IPS-18a (cell line): ENCODE measurements at regions not wholly inside any gene's neighbourhood (a gene's known extent, or its start where the extent isn't known, plus 50 kb on each side); places are given as distances from the start of the nearest gene placed in this dataset.

ENCODE experiments used
- H3K27ac ChIP-seq: one replicate; pipeline ENCODE4 v1.5.1; 2013; ENCODE audit warnings: low read length
- H3K27me3 ChIP-seq: one replicate; pipeline ENCODE4 v1.6.1; 2013; ENCODE audit warnings: mild to moderate bottlenecking, low read length; ENCODE audit not compliant: control insufficient read depth, insufficient read depth
- H3K36me3 ChIP-seq: one replicate; pipeline ENCODE4 v1.6.1; 2013; ENCODE audit warnings: low read depth, low read length; ENCODE audit not compliant: control insufficient read depth
- H3K4me1 ChIP-seq: one replicate; pipeline ENCODE4 v1.6.1; 2013; ENCODE audit warnings: low read depth, low read length; ENCODE audit not compliant: control insufficient read depth
- H3K4me3 ChIP-seq: one replicate; pipeline ENCODE4 v1.5.1; 2013; ENCODE audit warnings: low read length
- H3K9ac ChIP-seq: one replicate; pipeline ENCODE4 v1.6.1; 2013; ENCODE audit warnings: mild to moderate bottlenecking, low read length, moderate library complexity
- H3K9me3 ChIP-seq: one replicate; pipeline ENCODE4 v1.6.1; 2013; ENCODE audit warnings: low read depth, low read length; ENCODE audit not compliant: control insufficient read depth

DNA sequence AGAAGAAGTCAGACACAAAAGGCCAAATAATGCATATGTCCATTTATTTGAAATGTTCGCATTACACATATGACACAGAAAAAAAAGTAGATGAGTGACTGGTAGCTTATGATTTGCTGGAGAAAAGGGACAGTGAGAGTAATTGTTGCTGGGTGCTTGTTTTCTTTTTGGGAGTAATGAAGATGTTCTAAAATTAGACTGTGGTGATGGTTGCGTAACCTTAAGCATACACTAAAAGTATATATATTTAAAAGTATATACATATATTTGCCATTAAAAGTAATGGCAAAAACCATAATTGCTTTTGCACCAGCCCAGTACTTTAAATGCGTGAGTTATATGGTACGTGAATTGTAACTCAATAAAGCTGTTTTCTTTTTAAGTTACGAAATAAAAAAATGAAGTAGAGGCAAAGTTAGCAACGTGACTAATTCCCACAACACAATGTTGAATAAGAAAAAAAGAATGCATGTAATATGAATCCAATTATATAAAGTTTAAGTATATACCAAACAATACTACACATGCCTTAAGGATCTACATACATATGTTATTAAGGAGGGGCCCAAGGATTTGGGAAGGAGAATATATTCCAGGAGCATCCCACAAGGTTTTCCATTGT is 360.4 kb upstream of the CELF2 start:
- no peaks in the 10 kb centered on the region for H3K36me3 ChIP-seq
- no peak overlapping the region for H3K9ac ChIP-seq
- no peaks in the 10 kb centered on the region for H3K9me3 ChIP-seq
- H3K27ac ChIP-seq, result no peak overlapping the region
- peaks cover 2% of the 10 kb centered on the region for H3K4me1 ChIP-seq
- H3K4me3 ChIP-seq, result no peak overlapping the region
- H3K27me3 ChIP-seq, result no peaks in the 10 kb centered on the region

DNA sequence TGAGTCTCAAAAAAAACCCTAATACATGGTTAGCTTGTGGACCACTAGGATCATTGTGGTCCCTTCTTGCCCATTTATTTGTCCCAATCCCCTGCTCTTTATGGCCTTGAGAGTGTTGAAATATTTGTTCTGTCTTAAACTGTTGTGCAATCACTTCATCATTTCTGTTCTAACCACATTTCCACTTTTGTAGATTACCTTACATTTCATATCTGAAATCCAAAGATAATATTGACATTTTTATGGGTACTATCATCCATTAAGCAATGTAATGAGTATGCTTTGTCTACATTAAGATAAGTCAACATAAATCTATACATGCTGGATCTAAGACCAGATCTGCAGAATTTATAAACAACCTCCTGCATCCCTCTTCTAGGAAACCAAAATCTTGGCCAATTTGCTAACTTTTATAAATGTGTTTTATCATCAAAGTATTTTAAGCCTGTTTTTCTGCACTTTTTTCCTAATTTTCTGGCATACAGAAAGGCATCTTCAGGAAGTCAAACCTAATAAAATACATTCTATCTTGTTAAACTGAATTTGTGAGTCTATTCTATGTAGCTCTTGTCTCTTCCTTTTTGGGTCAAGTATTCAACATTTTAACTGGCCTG is 359.4 kb upstream of the CELF2 start:
- no peaks in the 10 kb centered on the region for H3K9me3 ChIP-seq
- no peak overlapping the region for H3K9ac ChIP-seq
- no peaks in the 10 kb centered on the region for H3K27me3 ChIP-seq
- peaks cover 2% of the 10 kb centered on the region for H3K4me1 ChIP-seq
- H3K4me3 ChIP-seq, result no peak overlapping the region
- no peaks in the 10 kb centered on the region for H3K36me3 ChIP-seq
- no peak overlapping the region for H3K27ac ChIP-seq

DNA sequence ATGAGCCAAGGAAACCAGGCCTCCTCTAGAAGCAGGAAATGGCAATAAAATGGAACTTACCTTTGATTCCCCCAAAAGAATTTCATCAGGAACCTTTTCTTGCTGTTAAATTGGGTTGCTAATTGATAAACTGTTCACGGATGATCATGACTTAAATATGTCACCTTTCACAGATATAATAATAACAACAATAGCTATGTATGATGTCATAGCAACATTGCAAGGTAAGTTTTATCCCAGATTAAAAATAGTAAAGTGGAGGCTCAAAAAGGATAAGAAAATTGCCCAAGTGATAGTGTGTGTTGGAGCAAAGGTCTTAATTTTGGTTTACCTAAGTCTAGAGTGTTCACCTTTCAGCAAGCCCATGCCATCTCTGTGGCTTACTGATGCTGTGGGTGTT is 357.6 kb upstream of the CELF2 start:
- Histone ChIP-seq H3K4me3 (no peak overlapping the region), H3K36me3 (no peaks in the 10 kb centered on the region), H3K27me3 (no peaks in the 10 kb centered on the region), H3K27ac (no peak overlapping the region), H3K9ac (no peak overlapping the region), H3K4me1 (peaks cover 2% of the 10 kb centered on the region), H3K9me3 (no peaks in the 10 kb centered on the region)

DNA sequence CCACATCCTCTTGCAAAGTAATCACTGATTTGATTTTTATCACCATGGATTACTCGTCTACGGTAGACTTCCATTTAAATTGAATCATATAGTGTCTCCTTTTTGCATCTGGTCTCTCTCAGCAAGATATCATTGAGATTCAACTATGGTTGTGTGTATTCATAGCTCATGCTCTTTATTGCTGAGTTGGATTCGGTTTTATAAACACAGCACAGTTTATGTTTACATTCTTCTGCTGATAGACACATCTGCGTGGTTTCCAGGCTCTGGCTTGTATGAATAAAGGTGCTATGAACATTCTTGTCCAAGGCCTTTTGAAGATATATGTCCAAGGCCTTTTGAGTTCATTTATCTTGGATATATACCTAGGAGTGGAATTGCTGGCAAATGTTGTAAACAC is 356.5 kb upstream of the CELF2 start:
- no peaks in the 10 kb centered on the region for H3K9me3 ChIP-seq
- no peak overlapping the region for H3K27ac ChIP-seq
- H3K9ac ChIP-seq, result no peak overlapping the region
- H3K4me1 ChIP-seq, result peaks cover 2% of the 10 kb centered on the region
- no peaks in the 10 kb centered on the region for H3K27me3 ChIP-seq
- no peak overlapping the region for H3K4me3 ChIP-seq
- H3K36me3 ChIP-seq, result no peaks in the 10 kb centered on the region

DNA sequence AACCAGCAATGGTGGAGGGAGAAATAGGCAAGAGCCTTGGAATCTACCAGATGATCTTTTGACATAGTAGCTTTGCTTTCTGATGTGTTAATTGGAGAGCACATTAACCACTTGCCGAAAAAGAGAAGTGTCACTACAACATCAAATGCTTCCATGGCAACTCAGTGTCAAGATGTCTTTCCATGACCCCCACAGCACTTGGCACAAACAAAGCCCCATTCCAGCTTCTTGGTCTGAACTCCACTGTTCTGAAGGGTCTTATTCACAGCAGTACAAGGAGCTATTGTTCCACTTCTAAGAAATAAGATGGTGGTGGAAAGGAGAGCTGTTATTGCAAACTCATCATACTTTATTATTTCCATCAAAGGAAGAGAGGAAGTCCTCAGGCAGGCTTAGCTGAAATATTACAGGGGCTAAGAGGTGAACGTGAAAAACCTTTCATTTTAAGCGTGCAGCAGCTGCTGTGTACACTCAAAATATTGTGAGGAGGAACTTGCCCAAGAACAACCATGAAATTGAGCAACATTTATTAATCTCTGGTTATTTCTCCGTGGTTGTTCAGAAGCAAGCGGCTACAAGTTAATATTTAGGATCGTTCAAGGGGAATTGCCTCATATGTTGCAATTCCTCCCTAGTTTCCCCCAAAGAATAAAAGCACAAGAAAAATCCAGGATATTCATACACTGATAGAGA is 354.8 kb upstream of the CELF2 start:
- Histone ChIP-seq H3K4me3 (no peak overlapping the region), H3K27me3 (no peaks in the 10 kb centered on the region), H3K36me3 (no peaks in the 10 kb centered on the region), H3K9ac (no peak overlapping the region), H3K27ac (no peak overlapping the region), H3K9me3 (no peaks in the 10 kb centered on the region), H3K4me1 (peaks cover 2% of the 10 kb centered on the region)

DNA sequence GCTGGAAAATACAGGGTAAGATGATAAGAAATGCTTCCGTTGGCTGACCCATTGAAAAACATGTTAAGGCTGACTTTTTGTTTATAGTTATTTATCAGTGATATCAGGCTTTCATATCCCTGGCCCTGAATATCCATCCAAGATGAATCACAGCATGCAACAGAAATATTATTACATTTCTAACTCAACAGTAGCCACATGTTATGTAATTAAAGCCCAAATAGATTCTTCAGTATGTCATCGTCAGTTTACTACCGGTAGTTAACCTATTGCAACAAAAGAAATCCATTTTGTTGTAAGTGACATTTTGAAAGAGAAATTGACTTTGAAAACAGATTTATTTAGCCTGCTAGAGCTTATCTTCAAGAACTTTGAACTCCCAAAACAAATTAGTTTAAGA is 354.1 kb upstream of the CELF2 start:
- peaks cover 2% of the 10 kb centered on the region for H3K4me1 ChIP-seq
- no peaks in the 10 kb centered on the region for H3K27me3 ChIP-seq
- no peak overlapping the region for H3K27ac ChIP-seq
- H3K4me3 ChIP-seq, result no peak overlapping the region
- H3K36me3 ChIP-seq, result no peaks in the 10 kb centered on the region
- no peak overlapping the region for H3K9ac ChIP-seq
- no peaks in the 10 kb centered on the region for H3K9me3 ChIP-seq

DNA sequence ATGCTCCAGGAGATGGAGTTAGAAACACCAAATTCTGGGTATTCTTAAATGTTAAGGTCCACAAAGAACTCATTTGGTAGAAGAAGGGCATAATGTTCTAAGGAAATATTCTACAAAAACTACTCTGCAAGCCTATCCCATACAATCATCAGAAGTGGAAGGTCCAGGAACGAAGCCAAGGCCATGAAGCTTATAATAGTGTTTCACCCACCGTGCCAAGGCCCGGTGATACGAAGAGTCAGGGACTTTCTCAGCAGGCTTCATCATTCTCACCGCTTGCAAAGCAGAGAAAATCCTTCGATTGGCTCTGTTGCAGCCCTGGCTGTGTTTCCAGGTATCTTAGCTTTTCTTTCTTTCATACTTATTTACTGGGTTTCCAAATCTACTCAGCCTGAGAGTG is 351.9 kb upstream of the CELF2 start:
- Histone ChIP-seq H3K27ac (no peak overlapping the region), H3K4me3 (no peak overlapping the region), H3K9ac (no peak overlapping the region), H3K9me3 (no peaks in the 10 kb centered on the region), H3K27me3 (no peaks in the 10 kb centered on the region), H3K4me1 (peaks cover 2% of the 10 kb centered on the region), H3K36me3 (no peaks in the 10 kb centered on the region)

DNA sequence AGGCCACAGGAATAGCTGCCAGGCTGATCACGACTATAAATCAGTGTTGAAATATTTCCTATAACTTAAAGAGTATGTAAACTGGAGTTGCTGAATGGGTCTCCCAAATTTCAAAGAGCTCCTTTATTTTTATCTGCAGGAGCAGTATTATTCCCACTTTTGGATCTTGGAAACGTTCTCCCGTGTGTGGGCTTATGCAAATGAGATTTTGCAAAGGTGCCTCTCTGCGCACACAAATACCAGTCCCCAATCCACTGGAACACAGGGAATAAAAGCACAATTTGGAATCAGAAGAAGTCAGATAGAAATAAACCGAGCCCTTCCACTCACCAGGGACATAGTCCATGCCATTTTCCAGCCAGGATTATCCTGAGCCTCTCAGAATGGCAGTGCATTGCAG is 350.2 kb upstream of the CELF2 start:
- H3K27ac ChIP-seq, result no peak overlapping the region
- no peaks in the 10 kb centered on the region for H3K9me3 ChIP-seq
- H3K27me3 ChIP-seq, result no peaks in the 10 kb centered on the region
- no peak overlapping the region for H3K4me3 ChIP-seq
- no peaks in the 10 kb centered on the region for H3K4me1 ChIP-seq
- no peak overlapping the region for H3K9ac ChIP-seq
- H3K36me3 ChIP-seq, result no peaks in the 10 kb centered on the region

DNA sequence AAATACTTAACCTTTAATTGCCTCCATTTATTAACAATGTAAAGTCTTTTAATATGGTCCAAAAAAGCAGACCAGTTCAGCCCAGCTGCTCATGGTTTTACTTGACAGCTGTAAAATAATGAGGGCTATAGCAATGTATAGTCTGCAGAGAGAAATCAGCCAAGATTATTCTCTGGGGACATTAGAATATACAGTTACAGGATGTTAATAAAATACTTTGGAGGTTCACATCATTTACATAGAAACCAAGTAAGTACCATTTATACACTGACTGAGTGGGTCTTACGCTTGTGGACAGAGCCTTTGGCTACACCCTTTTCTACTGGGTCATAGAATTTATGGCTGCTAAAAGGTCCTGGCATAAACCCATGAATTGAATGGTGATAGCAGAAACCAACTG is 340.7 kb upstream of the CELF2 start:
- H3K4me1 ChIP-seq, result no peaks in the 10 kb centered on the region
- H3K27ac ChIP-seq, result no peak overlapping the region
- H3K27me3 ChIP-seq, result no peaks in the 10 kb centered on the region
- H3K9ac ChIP-seq, result no peak overlapping the region
- H3K4me3 ChIP-seq, result no peak overlapping the region
- peaks cover 7% of the 10 kb centered on the region for H3K9me3 ChIP-seq
- no peaks in the 10 kb centered on the region for H3K36me3 ChIP-seq

DNA sequence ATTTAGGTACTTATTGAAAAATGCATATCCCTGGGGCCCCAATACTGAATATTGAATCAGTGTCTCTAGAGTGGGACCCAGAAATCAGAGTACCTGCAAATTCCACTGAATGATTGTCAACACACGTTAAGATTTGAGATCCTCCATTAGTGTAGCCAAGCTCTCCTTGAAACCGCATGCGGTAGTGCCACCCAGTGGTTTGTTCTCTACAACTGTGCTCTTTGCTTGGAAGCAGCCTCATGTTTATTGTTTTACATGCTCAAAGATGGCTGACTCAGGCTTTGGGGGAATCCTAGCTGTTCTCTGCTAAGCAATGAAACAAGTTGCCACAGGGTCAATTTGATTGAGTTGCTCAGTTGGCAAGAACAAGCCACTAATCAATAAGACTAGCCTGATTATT is 340.2 kb upstream of the CELF2 start:
- no peak overlapping the region for H3K27ac ChIP-seq
- no peaks in the 10 kb centered on the region for H3K27me3 ChIP-seq
- no peak overlapping the region for H3K9ac ChIP-seq
- H3K4me3 ChIP-seq, result no peak overlapping the region
- no peaks in the 10 kb centered on the region for H3K4me1 ChIP-seq
- H3K36me3 ChIP-seq, result no peaks in the 10 kb centered on the region
- peaks cover 7% of the 10 kb centered on the region for H3K9me3 ChIP-seq

DNA sequence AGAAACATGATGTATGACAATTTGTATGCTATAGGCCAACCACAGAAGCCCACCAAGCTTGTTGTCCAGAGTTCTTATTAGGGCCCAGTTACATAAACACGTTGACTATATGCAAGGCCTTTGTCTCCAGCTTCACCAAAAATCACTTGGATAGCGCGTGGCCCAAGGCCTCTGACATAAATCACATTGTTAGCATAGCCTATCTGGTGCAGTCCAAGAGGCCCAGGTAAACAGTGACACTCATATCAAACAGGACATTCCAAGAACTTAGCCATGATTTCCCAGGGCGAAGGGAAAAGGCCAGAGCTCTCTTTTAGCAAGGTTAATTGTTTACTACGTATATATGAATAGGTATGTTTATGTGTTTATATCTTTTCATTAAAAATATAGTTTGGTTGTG is 337.2 kb upstream of the CELF2 start:
- no peak overlapping the region for H3K9ac ChIP-seq
- no peaks in the 10 kb centered on the region for H3K9me3 ChIP-seq
- no peak overlapping the region for H3K27ac ChIP-seq

DNA sequence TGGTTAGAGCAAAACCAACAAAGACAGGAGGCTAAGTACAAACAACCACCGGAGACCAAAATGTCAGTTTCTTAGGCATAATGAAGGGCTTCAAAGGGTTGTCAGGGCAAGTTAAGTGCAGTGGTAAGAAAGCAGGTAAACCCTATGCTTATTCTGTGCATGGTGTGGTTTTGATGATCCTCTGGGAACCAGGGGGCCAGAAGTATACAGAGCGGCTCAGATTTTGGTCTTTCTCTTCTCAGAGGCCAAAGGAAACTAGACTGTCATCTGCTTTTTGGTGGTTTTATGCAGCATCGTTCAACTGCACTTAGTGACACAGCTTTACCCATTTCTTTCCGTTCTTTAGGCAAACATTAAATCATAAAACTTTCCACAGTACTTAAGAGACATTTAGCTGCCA is 332.7 kb upstream of the CELF2 start:
- H3K9me3 ChIP-seq, result no peaks in the 10 kb centered on the region
- no peaks in the 10 kb centered on the region for H3K36me3 ChIP-seq
- no peak overlapping the region for H3K27ac ChIP-seq
- H3K9ac ChIP-seq, result no peak overlapping the region
- H3K27me3 ChIP-seq, result no peaks in the 10 kb centered on the region
- peaks cover 4% of the 10 kb centered on the region for H3K4me1 ChIP-seq
- no peak overlapping the region for H3K4me3 ChIP-seq

More for the DNA sequence above, 337.2 kb upstream of the CELF2 start:
- no peaks in the 10 kb centered on the region for H3K36me3 ChIP-seq
- no peak overlapping the region for H3K4me3 ChIP-seq
- no peaks in the 10 kb centered on the region for H3K27me3 ChIP-seq
- H3K4me1 ChIP-seq, result no peaks in the 10 kb centered on the region
